Large intestine (tissue), 3 donors: ENCODE measurements at regions not wholly inside any gene's neighbourhood (a gene's known extent, or its start where the extent isn't known, plus 50 kb on each side); places are given as distances from the start of the nearest gene placed in this dataset.

Experiments
- DNase-seq, 2 donors: peaks; one replicate each; pipeline versions ENCODE4 v3.0.0 to v3.0.0-alpha.2; 2013
- H3K27ac ChIP-seq: one replicate; pipeline ENCODE4 v1.5.1; 2013; ENCODE audit warnings: low read length
- H3K27me3 ChIP-seq: 2 replicates; pipeline ENCODE4 v1.6.1; 2013; ENCODE audit warnings: low read length; ENCODE audit not compliant: control insufficient read depth, insufficient read depth
- H3K36me3 ChIP-seq: 2 replicates; pipeline ENCODE4 v1.6.1; 2013; ENCODE audit warnings: low read length; ENCODE audit not compliant: control insufficient read depth, insufficient read depth
- H3K4me1 ChIP-seq: one replicate; pipeline ENCODE4 v1.6.1; 2013; ENCODE audit warnings: low read length; ENCODE audit not compliant: control insufficient read depth, insufficient read depth
- H3K4me3 ChIP-seq: one replicate; pipeline ENCODE4 v1.5.1; 2013; ENCODE audit warnings: low read length
- H3K9me3 ChIP-seq: one replicate; pipeline ENCODE4 v1.6.1; 2013; ENCODE audit warnings: mild to moderate bottlenecking, low read depth, low read length, moderate library complexity; ENCODE audit not compliant: control insufficient read depth
- WGBS: methylation state at CpG from one replicate; pipeline ENCODE4 v1.1.5; 2013; ENCODE audit warnings: low lambda C conversion rate; ENCODE audit not compliant: insufficient coverage; 5-methylcytosine and 5-hydroxymethylcytosine counted together

DNA sequence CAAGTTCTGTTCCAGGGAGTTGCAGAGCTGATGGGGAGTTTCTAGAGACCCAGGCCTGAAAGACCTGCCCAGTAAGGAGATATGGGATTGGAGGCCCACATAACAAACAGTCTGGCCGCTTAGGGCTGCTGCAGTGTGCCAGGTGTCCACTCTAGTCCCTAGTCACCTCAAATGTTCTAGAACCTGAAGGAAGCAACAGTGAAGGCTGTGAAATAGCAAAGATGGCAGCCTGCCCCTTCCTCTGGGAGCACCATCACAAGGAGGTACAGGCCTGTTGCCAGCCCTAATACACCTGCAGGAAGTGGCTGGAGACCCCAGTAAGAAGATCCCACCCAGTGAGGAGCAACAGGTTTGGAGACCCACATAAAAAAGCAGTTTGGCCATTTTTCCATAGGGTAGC lies 783.8 kb upstream of the EDIL3 start:
- no peaks in the 10 kb centered on the region for H3K36me3 ChIP-seq
- no peak overlapping the region for H3K27ac ChIP-seq
- no peaks in the 10 kb centered on the region for H3K4me1 ChIP-seq
- DNase-seq: no peak
- no peaks in the 10 kb centered on the region for H3K9me3 ChIP-seq
- H3K27me3 ChIP-seq: no peaks in the 10 kb centered on the region
- WGBS: no CpG with 5 or more reads among the region's 1 CpG
- no peak overlapping the region for H3K4me3 ChIP-seq

DNA sequence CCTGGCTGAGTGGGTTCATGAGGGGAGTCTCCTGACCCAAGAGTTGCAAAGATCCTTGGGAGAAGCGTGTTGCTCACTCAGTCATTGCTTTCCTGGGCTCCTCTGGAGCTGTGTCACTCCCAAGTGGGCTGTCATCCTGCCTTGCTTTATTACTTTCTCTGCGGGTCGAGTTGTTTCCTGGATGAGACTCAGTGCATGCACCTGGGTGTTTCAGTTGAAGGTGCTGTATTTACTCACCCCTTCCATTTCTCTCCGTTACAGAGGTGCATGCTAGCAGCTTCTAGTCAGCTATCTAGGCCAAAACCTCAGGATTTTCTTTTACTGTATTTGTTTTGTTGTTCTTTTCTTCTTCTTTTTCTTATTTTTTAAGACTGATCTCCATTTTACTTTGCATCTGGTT lies 785.5 kb upstream of the EDIL3 start:
- Histone ChIP-seq H3K9me3 (no peaks in the 10 kb centered on the region), H3K4me3 (no peak overlapping the region), H3K27ac (no peak overlapping the region), H3K36me3 (no peaks in the 10 kb centered on the region), H3K4me1 (no peaks in the 10 kb centered on the region), H3K27me3 (no peaks in the 10 kb centered on the region)
- DNase-seq: no peak
- WGBS: 70% methylated on average over 3 of the region's 4 CpGs

DNA sequence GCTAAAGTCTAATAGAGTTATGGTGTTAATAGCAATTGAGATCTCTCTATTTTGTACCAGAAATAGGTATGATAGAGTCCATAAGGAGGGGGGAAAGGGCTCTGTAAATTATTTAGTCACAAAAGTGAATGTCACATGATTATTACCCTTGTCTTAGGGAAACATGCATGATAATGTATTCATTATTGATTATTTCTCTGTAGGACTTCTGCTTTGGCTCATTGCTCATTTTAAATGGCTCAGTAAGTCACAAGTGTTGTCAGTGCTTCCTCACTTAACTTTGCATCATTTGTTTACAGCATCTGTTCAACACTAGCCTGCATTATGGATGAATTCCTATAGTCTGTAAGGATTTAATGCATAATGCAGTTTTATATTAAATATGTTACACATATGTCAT lies 788.8 kb upstream of the EDIL3 start:
- Histone ChIP-seq H3K4me3 (no peak overlapping the region), H3K4me1 (no peaks in the 10 kb centered on the region), H3K27me3 (no peaks in the 10 kb centered on the region), H3K27ac (no peak overlapping the region), H3K9me3 (no peaks in the 10 kb centered on the region), H3K36me3 (no peaks in the 10 kb centered on the region)
- no peak for DNase-seq

DNA sequence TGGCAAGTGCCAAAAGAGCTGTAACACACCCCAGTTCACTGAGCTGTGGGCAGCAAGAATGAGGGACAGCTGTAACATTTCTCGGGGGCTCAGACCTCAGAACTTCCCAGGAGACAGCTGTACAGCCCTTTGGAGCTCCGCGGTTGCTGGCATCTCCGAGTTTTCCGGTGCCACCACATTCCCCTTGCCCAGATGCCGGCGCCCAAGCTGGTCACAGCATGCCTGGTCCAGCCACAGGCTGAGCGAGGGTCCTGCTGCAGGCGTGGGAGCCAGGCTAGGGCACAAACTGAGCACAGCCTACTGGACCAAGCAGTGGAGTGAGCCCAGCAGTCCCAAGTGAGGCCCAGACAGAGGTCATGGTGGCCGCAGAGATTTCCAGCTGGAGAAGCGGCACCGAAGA lies 797.7 kb upstream of the EDIL3 start:
- no CpG with 5 or more reads among the region's 12 CpGs for WGBS
- DNase-seq: no peak
- Histone ChIP-seq H3K4me3 (no peak overlapping the region), H3K9me3 (peaks cover 2% of the 10 kb centered on the region), H3K27ac (no peak overlapping the region), H3K27me3 (no peaks in the 10 kb centered on the region), H3K4me1 (no peaks in the 10 kb centered on the region), H3K36me3 (no peaks in the 10 kb centered on the region)

DNA sequence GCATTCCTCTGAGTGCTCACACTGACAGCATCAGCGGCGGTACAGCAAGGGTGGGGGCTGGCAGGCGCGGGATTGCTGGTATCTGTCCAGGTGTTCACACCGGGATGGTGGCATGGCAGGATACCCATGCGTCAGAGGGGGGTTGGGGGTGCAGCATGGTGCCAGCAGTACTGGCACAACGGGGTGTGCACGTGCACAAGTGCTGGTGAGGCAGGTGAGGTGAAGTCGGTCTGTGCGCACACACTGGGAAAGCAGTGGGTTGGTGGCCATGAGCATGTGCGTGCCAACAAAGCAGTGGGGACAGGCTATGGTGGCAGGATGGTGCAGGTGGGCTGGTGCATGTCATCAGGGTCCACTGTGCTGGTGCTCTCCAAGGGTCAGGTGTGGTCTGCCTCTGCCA lies 819.6 kb upstream of the EDIL3 start:
- Histone ChIP-seq H3K4me3 (no peak overlapping the region), H3K4me1 (no peaks in the 10 kb centered on the region), H3K36me3 (no peaks in the 10 kb centered on the region), H3K9me3 (no peaks in the 10 kb centered on the region), H3K27ac (no peak overlapping the region), H3K27me3 (no peaks in the 10 kb centered on the region)
- no CpG with 5 or more reads among the region's 11 CpGs for WGBS
- no peak for DNase-seq

GRCh38 chr5:85205430-85205829 lies 820.8 kb upstream of the EDIL3 start:
- H3K27ac ChIP-seq: no peak overlapping the region
- no peaks in the 10 kb centered on the region for H3K4me1 ChIP-seq
- no peak for DNase-seq
- no peaks in the 10 kb centered on the region for H3K27me3 ChIP-seq
- H3K9me3 ChIP-seq: no peaks in the 10 kb centered on the region
- 80% methylated on average over 1 of the region's 1 CpG for WGBS
- H3K4me3 ChIP-seq: no peak overlapping the region
- H3K36me3 ChIP-seq: no peaks in the 10 kb centered on the region

DNA sequence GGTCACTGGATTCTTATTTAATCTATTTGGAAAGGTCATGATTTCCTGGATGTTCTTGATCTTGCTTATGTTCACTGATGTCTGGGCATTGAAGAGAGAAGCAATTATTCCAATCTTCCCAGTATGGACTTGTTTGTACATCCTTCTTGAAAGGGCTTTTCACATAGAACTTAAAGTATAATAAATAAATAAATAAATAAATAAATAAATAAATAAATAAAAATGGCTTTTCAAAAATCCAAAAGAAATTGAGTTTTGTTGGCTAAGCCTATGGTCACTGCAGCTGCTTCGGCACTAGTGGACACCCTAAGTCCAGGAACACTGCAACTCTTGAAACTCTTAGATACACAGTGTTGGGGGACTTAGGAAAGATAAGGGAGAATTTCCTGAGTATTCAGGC lies 840.7 kb upstream of the EDIL3 start:
- H3K4me3 ChIP-seq: no peak overlapping the region
- WGBS: no CpG with 5 or more reads among the region's 1 CpG

DNA sequence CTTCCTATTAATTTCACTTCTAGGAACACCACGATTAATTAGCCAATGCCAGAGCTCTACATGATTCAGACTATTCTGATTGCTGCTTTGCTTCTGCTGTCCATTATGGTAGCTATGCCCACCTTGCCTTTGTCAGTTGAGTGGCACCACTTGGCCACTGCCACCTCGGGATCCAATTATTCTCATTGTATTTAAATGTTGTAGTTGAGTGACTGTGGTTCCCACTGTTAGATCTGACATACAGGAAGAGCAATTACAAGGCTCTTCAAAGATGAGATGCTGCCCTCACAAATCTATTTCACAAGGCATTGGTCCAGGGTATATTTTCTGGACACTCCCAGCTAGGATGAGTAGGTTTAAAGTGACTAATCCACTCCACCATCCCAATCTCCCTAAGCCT lies 864.5 kb upstream of the EDIL3 start:
- no peak for DNase-seq
- Histone ChIP-seq H3K9me3 (peaks cover 2% of the 10 kb centered on the region), H3K36me3 (no peaks in the 10 kb centered on the region), H3K4me1 (no peaks in the 10 kb centered on the region), H3K4me3 (no peak overlapping the region), H3K27me3 (no peaks in the 10 kb centered on the region), H3K27ac (no peak overlapping the region)
- no CpG with 5 or more reads among the region's 2 CpGs for WGBS

More for the DNA sequence above, 840.7 kb upstream of the EDIL3 start:
- H3K9me3 ChIP-seq: no peaks in the 10 kb centered on the region
- no peak for DNase-seq
- no peaks in the 10 kb centered on the region for H3K27me3 ChIP-seq
- H3K36me3 ChIP-seq: no peaks in the 10 kb centered on the region
- no peaks in the 10 kb centered on the region for H3K4me1 ChIP-seq
- no peak overlapping the region for H3K27ac ChIP-seq

GRCh38 chr5:85263125-85263524 lies 878.4 kb upstream of the EDIL3 start:
- H3K36me3 ChIP-seq: no peaks in the 10 kb centered on the region
- DNase-seq: no peak
- no peak overlapping the region for H3K27ac ChIP-seq
- no peaks in the 10 kb centered on the region for H3K4me1 ChIP-seq
- no peaks in the 10 kb centered on the region for H3K27me3 ChIP-seq
- H3K9me3 ChIP-seq: no peaks in the 10 kb centered on the region
- no peak overlapping the region for H3K4me3 ChIP-seq
- WGBS: no CpG with 5 or more reads among the region's 2 CpGs

- Histone ChIP-seq H3K27ac (no peak overlapping the region), H3K4me3 (no peak overlapping the region), H3K9me3 (no peaks in the 10 kb centered on the region), H3K27me3 (no peaks in the 10 kb centered on the region), H3K4me1 (no peaks in the 10 kb centered on the region), H3K36me3 (no peaks in the 10 kb centered on the region)
- DNase-seq: no peak
- WGBS: 83% methylated on average over 1 of the region's 1 CpG
Observed at GRCh38 chr5:85266692-85267091, 882.0 kb upstream of the EDIL3 start.

DNA sequence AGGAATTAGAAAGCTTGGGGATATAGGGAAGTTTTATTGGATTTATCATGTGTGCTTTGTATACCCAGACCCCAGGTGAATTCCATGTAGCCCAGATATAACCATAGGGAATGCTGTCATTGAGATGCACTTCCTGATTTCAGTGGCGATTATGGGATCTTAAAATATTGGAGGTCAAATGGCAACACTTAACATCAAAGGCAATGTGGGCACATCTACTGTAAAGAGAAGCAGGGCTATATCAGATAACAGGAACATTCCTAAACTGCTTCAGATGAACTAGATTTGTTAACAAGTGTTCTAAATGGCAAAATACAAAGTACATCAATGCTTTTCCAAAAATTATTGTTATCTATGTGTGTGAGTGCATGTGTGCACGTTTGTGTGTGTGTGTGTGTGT lies 883.5 kb upstream of the EDIL3 start:
- H3K4me3 ChIP-seq: no peak overlapping the region
- H3K36me3 ChIP-seq: no peaks in the 10 kb centered on the region
- DNase-seq: no peak
- no peaks in the 10 kb centered on the region for H3K27me3 ChIP-seq
- WGBS: no CpG with 5 or more reads among the region's 2 CpGs
- no peak overlapping the region for H3K27ac ChIP-seq
- H3K4me1 ChIP-seq: no peaks in the 10 kb centered on the region
- H3K9me3 ChIP-seq: no peaks in the 10 kb centered on the region
